ENCODE measurements at regions not wholly inside any gene's neighbourhood (a gene's known extent, or its start where the extent isn't known, plus 50 kb on each side); places are given as distances from the start of the nearest gene placed in this dataset.

DNA sequence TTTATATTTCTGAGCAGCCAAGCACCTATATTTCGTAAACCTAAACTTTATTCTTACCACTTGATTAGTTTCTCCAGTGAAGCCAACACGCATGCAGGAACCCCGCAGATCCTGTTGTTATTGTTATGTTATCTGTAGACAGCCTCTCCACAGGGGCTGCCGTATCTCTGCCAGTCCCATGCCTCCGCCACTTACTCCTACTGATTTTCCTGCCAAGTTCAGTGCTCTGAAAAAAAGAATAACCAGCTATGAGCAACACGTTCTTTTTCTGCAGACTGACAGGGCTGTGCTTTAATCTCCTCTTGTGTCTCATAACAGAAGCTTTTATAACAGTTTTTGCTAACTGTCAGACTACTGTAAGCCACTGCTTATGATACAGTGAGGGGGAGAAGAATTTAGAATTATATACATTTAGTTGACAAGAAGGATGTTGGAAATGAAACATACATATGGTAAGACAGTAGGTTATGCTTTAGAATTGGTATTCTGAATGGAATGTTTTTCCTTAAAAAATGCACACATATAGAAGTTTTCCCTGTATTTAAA is 347.4 kb downstream of the SI start:
- TF ChIP-seq RARB (CRISPR knock-in tag; IDR thresholded peaks at IDR 0.05): no peak
- no peak for TF ChIP-seq PPARA (CRISPR knock-in tag; IDR thresholded peaks at IDR 0.05; ENCODE audit: borderline replicate concordance)
- no peak for TF ChIP-seq ZNF70 (CRISPR knock-in tag; IDR thresholded peaks at IDR 0.05)
